ENCODE measurements at regions not wholly inside any gene's neighbourhood (a gene's known extent, or its start where the extent isn't known, plus 50 kb on each side); places are given as distances from the start of the nearest gene placed in this dataset.
"Not testable (repeated sequence)": the region's sequence is repeated elsewhere in the genome, so short reads cannot be mapped to it uniquely, and the experiment has no call there.

DNA sequence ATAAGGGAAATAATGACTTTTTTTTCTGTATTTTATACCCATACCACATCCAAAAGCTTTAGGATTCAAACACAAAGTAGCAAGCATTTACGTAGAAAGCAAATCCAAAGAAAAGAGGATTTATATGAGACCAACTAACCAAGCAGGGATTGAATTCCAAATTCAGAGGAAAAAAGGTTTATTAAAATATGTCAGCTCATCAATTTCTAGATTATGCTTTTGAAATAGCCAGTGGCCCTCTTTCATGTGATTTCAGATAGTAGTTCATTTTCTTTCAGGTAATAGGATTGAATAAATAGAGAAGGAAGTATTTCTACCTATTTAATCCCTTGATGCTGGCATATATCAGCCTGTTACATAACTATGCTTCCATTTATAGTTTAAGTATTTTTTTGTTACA lies 1392.7 kb downstream of the KHDRBS2 start:
- not testable (repeated sequence) for TF ChIP-seq YY1, ZNF324 (tag by site-specific recombination; IDR thresholded peaks at IDR 0.05)
- TF ChIP-seq, protein P1, sequence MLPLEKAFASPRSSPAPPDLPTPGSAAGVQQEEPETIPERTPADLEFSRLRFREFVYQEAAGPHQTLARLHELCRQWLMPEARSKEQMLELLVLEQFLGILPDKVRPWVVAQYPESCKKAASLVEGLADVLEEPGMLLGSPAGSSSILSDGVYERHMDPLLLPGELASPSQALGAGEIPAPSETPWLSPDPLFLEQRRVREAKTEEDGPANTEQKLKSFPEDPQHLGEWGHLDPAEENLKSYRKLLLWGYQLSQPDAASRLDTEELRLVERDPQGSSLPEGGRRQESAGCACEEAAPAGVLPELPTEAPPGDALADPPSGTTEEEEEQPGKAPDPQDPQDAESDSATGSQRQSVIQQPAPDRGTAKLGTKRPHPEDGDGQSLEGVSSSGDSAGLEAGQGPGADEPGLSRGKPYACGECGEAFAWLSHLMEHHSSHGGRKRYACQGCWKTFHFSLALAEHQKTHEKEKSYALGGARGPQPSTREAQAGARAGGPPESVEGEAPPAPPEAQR (tag by site-specific recombination; IDR thresholded peaks at IDR 0.05): not testable (repeated sequence)
- TF ChIP-seq, protein P2, sequence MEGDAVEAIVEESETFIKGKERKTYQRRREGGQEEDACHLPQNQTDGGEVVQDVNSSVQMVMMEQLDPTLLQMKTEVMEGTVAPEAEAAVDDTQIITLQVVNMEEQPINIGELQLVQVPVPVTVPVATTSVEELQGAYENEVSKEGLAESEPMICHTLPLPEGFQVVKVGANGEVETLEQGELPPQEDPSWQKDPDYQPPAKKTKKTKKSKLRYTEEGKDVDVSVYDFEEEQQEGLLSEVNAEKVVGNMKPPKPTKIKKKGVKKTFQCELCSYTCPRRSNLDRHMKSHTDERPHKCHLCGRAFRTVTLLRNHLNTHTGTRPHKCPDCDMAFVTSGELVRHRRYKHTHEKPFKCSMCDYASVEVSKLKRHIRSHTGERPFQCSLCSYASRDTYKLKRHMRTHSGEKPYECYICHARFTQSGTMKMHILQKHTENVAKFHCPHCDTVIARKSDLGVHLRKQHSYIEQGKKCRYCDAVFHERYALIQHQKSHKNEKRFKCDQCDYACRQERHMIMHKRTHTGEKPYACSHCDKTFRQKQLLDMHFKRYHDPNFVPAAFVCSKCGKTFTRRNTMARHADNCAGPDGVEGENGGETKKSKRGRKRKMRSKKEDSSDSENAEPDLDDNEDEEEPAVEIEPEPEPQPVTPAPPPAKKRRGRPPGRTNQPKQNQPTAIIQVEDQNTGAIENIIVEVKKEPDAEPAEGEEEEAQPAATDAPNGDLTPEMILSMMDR (tag by site-specific recombination; IDR thresholded peaks at IDR 0.05): not testable (repeated sequence)

Measured in HEK293 (cell line).